ENCODE measurements at regions not wholly inside any gene's neighbourhood (a gene's known extent, or its start where the extent isn't known, plus 50 kb on each side); places are given as distances from the start of the nearest gene placed in this dataset.

DNA sequence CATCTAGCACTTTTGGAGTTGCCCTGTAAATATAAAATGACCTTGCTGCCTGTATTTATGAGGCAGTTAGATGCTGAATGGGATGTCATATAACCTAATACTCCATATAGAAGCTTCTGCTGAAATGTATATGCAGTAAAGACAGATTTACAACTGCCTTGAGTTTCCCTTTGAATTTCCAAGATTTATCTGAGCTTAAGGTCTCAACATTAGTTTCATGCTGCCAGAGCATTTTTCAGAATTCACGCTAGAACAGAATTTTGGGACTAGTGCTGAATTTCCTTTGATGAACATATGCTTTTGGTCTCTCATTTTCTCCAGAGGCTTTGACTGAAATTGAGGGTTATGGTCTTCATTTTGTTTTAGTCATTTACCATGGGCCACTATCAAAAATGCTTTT is 254.7 kb upstream of the FANCL start:
- Histone ChIP-seq H3K4me1 (no peaks in the 10 kb centered on the region), H3K9me3 (no peaks in the 10 kb centered on the region), H3K4me3 (no peak overlapping the region), H3K27me3 (no peaks in the 10 kb centered on the region), H3K27ac (no peak overlapping the region), H3K36me3 (no peaks in the 10 kb centered on the region)
- intact Hi-C loops (cut with DNase I; ENCODE audit: low total_unique reads) = no loop called here
- TF ChIP-seq POLR2A (IDR thresholded peaks at IDR 0.05) (no peak), POLR2AphosphoS5 (IDR thresholded peaks at IDR 0.05) (no peak), CTCF (IDR thresholded peaks at IDR 0.05) (no peak)
- DNase-seq (ENCODE audit: low spot score in 2 of 2) = no peak

DNA sequence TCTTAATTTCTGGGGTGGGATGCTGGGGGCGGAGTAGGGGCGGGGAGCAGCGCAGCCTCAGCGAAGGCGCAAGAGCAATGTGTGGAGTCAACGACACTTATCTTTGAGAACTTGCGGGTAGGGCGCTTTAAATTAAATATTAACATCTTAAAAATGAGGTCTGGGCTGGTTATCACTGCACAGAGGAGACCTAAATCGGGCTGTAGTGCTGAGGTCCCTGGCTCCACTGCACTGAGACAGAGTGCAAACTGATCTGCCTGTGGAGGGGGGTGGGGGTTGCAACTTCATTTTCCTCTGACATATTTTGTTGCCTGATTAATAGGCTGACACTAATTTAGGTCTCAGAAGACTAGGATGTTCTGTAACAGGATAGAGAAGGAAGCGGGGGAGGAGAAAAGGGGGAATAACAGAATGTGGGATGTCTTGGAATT is 253.0 kb upstream of the FANCL start:
- no peak overlapping the region for H3K27ac ChIP-seq
- H3K36me3 ChIP-seq = no peaks in the 10 kb centered on the region
- intact Hi-C loops (cut with DNase I; ENCODE audit: low total_unique reads) = no loop called here
- TF ChIP-seq POLR2A (IDR thresholded peaks at IDR 0.05) (no peak), POLR2AphosphoS5 (IDR thresholded peaks at IDR 0.05) (no peak), CTCF (IDR thresholded peaks at IDR 0.05) (no peak)
- no peak for DNase-seq (ENCODE audit: low spot score in 2 of 2)
- no peaks in the 10 kb centered on the region for H3K9me3 ChIP-seq
- no peaks in the 10 kb centered on the region for H3K4me1 ChIP-seq
- no peak overlapping the region for H3K4me3 ChIP-seq
- no peaks in the 10 kb centered on the region for H3K27me3 ChIP-seq

- intact Hi-C loops (cut with DNase I; ENCODE audit: low total_unique reads) = no loop called here
- Histone ChIP-seq H3K36me3 (no peaks in the 10 kb centered on the region), H3K27ac (no peak overlapping the region), H3K9me3 (peaks cover 0 to 12% of the 10 kb centered on the region in 2 donors), H3K4me3 (no peak overlapping the region), H3K4me1 (no peaks in the 10 kb centered on the region), H3K27me3 (no peaks in the 10 kb centered on the region)
- TF ChIP-seq POLR2A (IDR thresholded peaks at IDR 0.05) (no peak), POLR2AphosphoS5 (IDR thresholded peaks at IDR 0.05) (no peak), CTCF (IDR thresholded peaks at IDR 0.05) (no peak)
- DNase-seq (ENCODE audit: low spot score in 2 of 2) = no peak
Measured at GRCh38 chr2:58484629-58485028, 243.5 kb upstream of the FANCL start.

DNA sequence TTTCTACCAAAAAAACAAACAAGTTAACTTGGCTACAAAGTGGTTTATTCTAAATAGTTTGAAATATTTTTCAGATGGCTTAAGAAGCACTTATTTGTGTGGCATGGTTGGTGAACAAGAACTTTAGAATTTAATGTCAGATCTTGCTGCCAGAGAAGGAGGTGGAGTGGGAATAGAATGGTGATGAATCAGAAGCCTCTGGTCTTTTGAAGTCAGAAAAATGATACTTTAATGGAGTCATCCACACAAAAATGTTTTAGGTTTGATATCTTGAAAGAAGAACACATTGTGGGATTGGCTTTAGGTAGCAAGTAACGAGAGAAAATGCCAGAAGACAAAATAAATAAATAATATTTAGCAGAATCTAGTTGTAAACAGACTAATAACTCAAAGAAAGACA is 243.1 kb upstream of the FANCL start:
- intact Hi-C loops (cut with DNase I; ENCODE audit: low total_unique reads) = no loop called here
- no peak for DNase-seq (ENCODE audit: low spot score in 2 of 2)
- TF ChIP-seq POLR2A (IDR thresholded peaks at IDR 0.05) (no peak), POLR2AphosphoS5 (IDR thresholded peaks at IDR 0.05) (no peak), CTCF (IDR thresholded peaks at IDR 0.05) (no peak)

GRCh38 chr2:58483307-58483706 is 242.2 kb upstream of the FANCL start:
- TF ChIP-seq CTCF (IDR thresholded peaks at IDR 0.05) (no peak), POLR2A (IDR thresholded peaks at IDR 0.05) (no peak), POLR2AphosphoS5 (IDR thresholded peaks at IDR 0.05) (no peak)
- DNase-seq (ENCODE audit: low spot score in 2 of 2) = no peak

More for the DNA sequence above, 243.1 kb upstream of the FANCL start:
- no peak overlapping the region for H3K4me3 ChIP-seq
- H3K36me3 ChIP-seq = no peaks in the 10 kb centered on the region
- no peaks in the 10 kb centered on the region for H3K4me1 ChIP-seq
- H3K27me3 ChIP-seq = no peaks in the 10 kb centered on the region
- no peak overlapping the region for H3K27ac ChIP-seq
- H3K9me3 ChIP-seq = peaks cover 0 to 12% of the 10 kb centered on the region in 2 donors

More at GRCh38 chr2:58483307-58483706, 242.2 kb upstream of the FANCL start:
- intact Hi-C loops (cut with DNase I; ENCODE audit: low total_unique reads) = no loop called here
- H3K9me3 ChIP-seq = peaks cover 0 to 12% of the 10 kb centered on the region in 2 donors
- H3K27ac ChIP-seq = no peak overlapping the region
- no peaks in the 10 kb centered on the region for H3K27me3 ChIP-seq
- H3K36me3 ChIP-seq = no peaks in the 10 kb centered on the region
- H3K4me3 ChIP-seq = no peak overlapping the region
- no peaks in the 10 kb centered on the region for H3K4me1 ChIP-seq
